ENCODE measurements at regions not wholly inside any gene's neighbourhood (a gene's known extent, or its start where the extent isn't known, plus 50 kb on each side); places are given as distances from the start of the nearest gene placed in this dataset.
"Not testable (repeated sequence)": the region's sequence is repeated elsewhere in the genome, so short reads cannot be mapped to it uniquely, and the experiment has no call there.

DNA sequence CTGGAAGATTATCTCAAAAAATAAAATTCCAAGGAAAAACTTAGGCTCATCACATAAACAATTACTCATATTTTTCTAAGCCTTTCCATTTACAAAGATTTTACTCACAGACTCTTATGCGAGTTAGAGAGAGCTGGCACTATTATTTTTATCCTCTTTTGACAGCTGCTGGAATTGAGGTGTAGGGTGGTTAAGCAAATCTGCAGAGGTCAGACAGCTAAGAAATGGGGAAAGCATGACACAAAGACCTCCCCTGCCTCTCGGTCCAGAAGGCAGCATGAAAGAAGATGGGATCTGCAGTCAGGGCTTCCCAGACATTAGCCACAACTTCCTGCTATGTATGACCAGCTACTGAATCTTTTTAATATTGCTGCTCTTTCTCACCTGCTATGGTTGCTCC, 89.9 kb upstream of the CPEB2 start:
- Histone ChIP-seq H3K9me3 (ENCODE audit: insufficient read depth, low read depth, low read length) (no peaks in the 10 kb centered on the region), H3K4me1 (ENCODE audit: insufficient read depth, low read length) (no peaks in the 10 kb centered on the region), H3K9ac (ENCODE audit: low read depth, low read length) (no peak overlapping the region), H3K4me3 (ENCODE audit: low read length) (no peak overlapping the region), H3K27me3 (ENCODE audit: insufficient read depth, low read length) (no peaks in the 10 kb centered on the region), H3K27ac (ENCODE audit: low read length) (no peak overlapping the region), H3K36me3 (ENCODE audit: insufficient read depth, low read depth, low read length) (no peaks in the 10 kb centered on the region)

DNA sequence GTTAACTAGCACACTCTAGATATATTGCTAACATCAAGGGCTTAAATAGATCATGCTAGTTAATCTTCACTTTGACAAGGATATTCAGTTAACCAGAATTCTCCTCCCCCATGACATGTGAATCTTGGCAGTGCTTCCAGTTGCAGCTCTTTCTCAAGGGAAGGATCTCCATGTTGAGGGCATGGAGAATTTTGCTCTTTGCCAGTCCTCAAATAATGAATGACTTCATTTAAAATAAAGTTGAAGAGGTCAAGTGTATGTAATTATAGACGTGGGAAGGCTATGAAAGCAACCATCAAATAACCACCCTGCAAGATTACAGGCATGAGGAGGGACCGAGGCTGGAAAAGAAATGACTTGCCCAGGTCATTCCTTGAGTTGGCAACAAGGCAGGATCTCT, 87.3 kb upstream of the CPEB2 start:
- Histone ChIP-seq H3K27me3 (ENCODE audit: insufficient read depth, low read length) (no peaks in the 10 kb centered on the region), H3K27ac (ENCODE audit: low read length) (no peak overlapping the region), H3K4me3 (ENCODE audit: low read length) (no peak overlapping the region), H3K4me1 (ENCODE audit: insufficient read depth, low read length) (no peaks in the 10 kb centered on the region), H3K9ac (ENCODE audit: low read depth, low read length) (no peak overlapping the region), H3K9me3 (ENCODE audit: insufficient read depth, low read depth, low read length) (no peaks in the 10 kb centered on the region), H3K36me3 (ENCODE audit: insufficient read depth, low read depth, low read length) (no peaks in the 10 kb centered on the region)

GRCh38 chr4:14916554-14917297, 85.6 kb upstream of the CPEB2 start:
- no peaks in the 10 kb centered on the region for H3K27me3 ChIP-seq (ENCODE audit: insufficient read depth, low read length)
- H3K27ac ChIP-seq (ENCODE audit: low read length), result no peak overlapping the region
- no peaks in the 10 kb centered on the region for H3K36me3 ChIP-seq (ENCODE audit: insufficient read depth, low read depth, low read length)
- H3K4me1 ChIP-seq (ENCODE audit: insufficient read depth, low read length), result no peaks in the 10 kb centered on the region
- H3K9me3 ChIP-seq (ENCODE audit: insufficient read depth, low read depth, low read length), result no peaks in the 10 kb centered on the region
- no peak overlapping the region for H3K4me3 ChIP-seq (ENCODE audit: low read length)
- no peak overlapping the region for H3K9ac ChIP-seq (ENCODE audit: low read depth, low read length)

DNA sequence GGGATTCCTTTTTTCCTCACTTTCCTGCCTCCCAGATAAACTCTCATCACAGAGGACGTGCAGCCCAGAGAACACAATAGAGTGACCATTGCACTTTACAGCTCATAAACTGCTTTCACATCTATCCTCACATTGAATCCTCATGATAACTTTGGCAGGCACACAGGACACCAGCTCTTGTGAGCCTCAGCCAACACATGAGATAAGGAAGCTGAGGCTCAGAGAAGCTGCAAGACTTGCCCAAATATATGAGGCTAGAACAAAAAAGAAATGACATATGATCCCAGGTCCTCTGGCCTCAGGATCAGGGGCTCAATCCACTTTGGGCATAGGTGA, 85.0 kb upstream of the CPEB2 start:
- no peak overlapping the region for H3K27ac ChIP-seq (ENCODE audit: low read length)
- no peak overlapping the region for H3K4me3 ChIP-seq (ENCODE audit: low read length)
- no peaks in the 10 kb centered on the region for H3K9me3 ChIP-seq (ENCODE audit: insufficient read depth, low read depth, low read length)
- no peaks in the 10 kb centered on the region for H3K27me3 ChIP-seq (ENCODE audit: insufficient read depth, low read length)
- H3K9ac ChIP-seq (ENCODE audit: low read depth, low read length), result no peak overlapping the region
- H3K36me3 ChIP-seq (ENCODE audit: insufficient read depth, low read depth, low read length), result no peaks in the 10 kb centered on the region
- no peaks in the 10 kb centered on the region for H3K4me1 ChIP-seq (ENCODE audit: insufficient read depth, low read length)

- Histone ChIP-seq H3K27ac (ENCODE audit: low read length) (no peak overlapping the region), H3K36me3 (ENCODE audit: insufficient read depth, low read depth, low read length) (no peaks in the 10 kb centered on the region), H3K4me1 (ENCODE audit: insufficient read depth, low read length) (no peaks in the 10 kb centered on the region), H3K4me3 (ENCODE audit: low read length) (no peak overlapping the region), H3K9me3 (ENCODE audit: insufficient read depth, low read depth, low read length) (no peaks in the 10 kb centered on the region), H3K27me3 (ENCODE audit: insufficient read depth, low read length) (no peaks in the 10 kb centered on the region), H3K9ac (ENCODE audit: low read depth, low read length) (no peak overlapping the region)
Observed at GRCh38 chr4:14918336-14918735, 83.9 kb upstream of the CPEB2 start.

GRCh38 chr4:14919785-14920184, 82.5 kb upstream of the CPEB2 start:
- no peaks in the 10 kb centered on the region for H3K9me3 ChIP-seq (ENCODE audit: insufficient read depth, low read depth, low read length)
- H3K27ac ChIP-seq (ENCODE audit: low read length), result no peak overlapping the region
- H3K27me3 ChIP-seq (ENCODE audit: insufficient read depth, low read length), result no peaks in the 10 kb centered on the region
- no peaks in the 10 kb centered on the region for H3K4me1 ChIP-seq (ENCODE audit: insufficient read depth, low read length)
- no peaks in the 10 kb centered on the region for H3K36me3 ChIP-seq (ENCODE audit: insufficient read depth, low read depth, low read length)
- no peak overlapping the region for H3K9ac ChIP-seq (ENCODE audit: low read depth, low read length)
- no peak overlapping the region for H3K4me3 ChIP-seq (ENCODE audit: low read length)

DNA sequence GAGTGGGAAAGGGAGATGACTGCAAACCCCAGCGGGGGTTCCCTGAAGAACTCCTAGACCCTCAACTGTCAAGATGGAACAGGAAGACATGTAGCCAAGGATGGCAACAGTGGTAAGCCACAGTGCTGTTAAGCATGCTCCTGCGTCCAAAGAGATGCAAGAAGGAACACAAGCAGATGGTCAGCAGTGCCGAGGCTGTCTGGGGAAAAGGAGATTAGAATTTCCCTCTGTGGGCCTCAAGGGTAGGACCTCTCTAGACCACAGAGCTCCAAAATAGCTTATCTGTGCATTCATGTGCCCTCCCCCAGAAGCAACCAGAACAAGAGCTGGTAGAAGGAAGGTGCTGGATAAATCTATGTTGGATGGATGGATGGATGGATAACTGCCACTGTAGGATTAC, 82.0 kb upstream of the CPEB2 start:
- no peaks in the 10 kb centered on the region for H3K27me3 ChIP-seq (ENCODE audit: insufficient read depth, low read length)

GRCh38 chr4:14920759-14921320, 81.4 kb upstream of the CPEB2 start:
- Histone ChIP-seq H3K9me3 (ENCODE audit: insufficient read depth, low read depth, low read length) (no peaks in the 10 kb centered on the region), H3K9ac (ENCODE audit: low read depth, low read length) (no peak overlapping the region), H3K4me3 (ENCODE audit: low read length) (no peak overlapping the region), H3K36me3 (ENCODE audit: insufficient read depth, low read depth, low read length) (no peaks in the 10 kb centered on the region), H3K27ac (ENCODE audit: low read length) (no peak overlapping the region), H3K4me1 (ENCODE audit: insufficient read depth, low read length) (no peaks in the 10 kb centered on the region), H3K27me3 (ENCODE audit: insufficient read depth, low read length) (no peaks in the 10 kb centered on the region)

More for the DNA sequence above, 82.0 kb upstream of the CPEB2 start:
- Histone ChIP-seq H3K4me1 (ENCODE audit: insufficient read depth, low read length) (no peaks in the 10 kb centered on the region), H3K9ac (ENCODE audit: low read depth, low read length) (no peak overlapping the region), H3K4me3 (ENCODE audit: low read length) (no peak overlapping the region), H3K27ac (ENCODE audit: low read length) (no peak overlapping the region), H3K9me3 (ENCODE audit: insufficient read depth, low read depth, low read length) (no peaks in the 10 kb centered on the region), H3K36me3 (ENCODE audit: insufficient read depth, low read depth, low read length) (no peaks in the 10 kb centered on the region)

GRCh38 chr4:14921781-14922180, 80.5 kb upstream of the CPEB2 start:
- not testable (repeated sequence) for H3K27ac ChIP-seq (ENCODE audit: low read length); H3K4me3 ChIP-seq (ENCODE audit: low read length); H3K4me1 ChIP-seq (ENCODE audit: insufficient read depth, low read length); H3K9ac ChIP-seq (ENCODE audit: low read depth, low read length); H3K36me3 ChIP-seq (ENCODE audit: insufficient read depth, low read depth, low read length); H3K27me3 ChIP-seq (ENCODE audit: insufficient read depth, low read length); H3K9me3 ChIP-seq (ENCODE audit: insufficient read depth, low read depth, low read length)

GRCh38 chr4:14924076-14924811, 78.0 kb upstream of the CPEB2 start:
- Histone ChIP-seq H3K36me3 (ENCODE audit: insufficient read depth, low read depth, low read length) (no peaks in the 10 kb centered on the region), H3K27ac (ENCODE audit: low read length) (no peak overlapping the region)

GRCh38 chr4:14924812-14925344, 77.4 kb upstream of the CPEB2 start:
- no peak overlapping the region for H3K9ac ChIP-seq (ENCODE audit: low read depth, low read length)
- no peak overlapping the region for H3K27ac ChIP-seq (ENCODE audit: low read length)
- no peaks in the 10 kb centered on the region for H3K9me3 ChIP-seq (ENCODE audit: insufficient read depth, low read depth, low read length)
- H3K36me3 ChIP-seq (ENCODE audit: insufficient read depth, low read depth, low read length), result no peaks in the 10 kb centered on the region
- no peaks in the 10 kb centered on the region for H3K4me1 ChIP-seq (ENCODE audit: insufficient read depth, low read length)
- H3K4me3 ChIP-seq (ENCODE audit: low read length), result no peak overlapping the region
- no peaks in the 10 kb centered on the region for H3K27me3 ChIP-seq (ENCODE audit: insufficient read depth, low read length)

More at GRCh38 chr4:14924076-14924811, 78.0 kb upstream of the CPEB2 start:
- Histone ChIP-seq H3K4me1 (ENCODE audit: insufficient read depth, low read length) (no peaks in the 10 kb centered on the region), H3K9me3 (ENCODE audit: insufficient read depth, low read depth, low read length) (no peaks in the 10 kb centered on the region), H3K27me3 (ENCODE audit: insufficient read depth, low read length) (no peaks in the 10 kb centered on the region), H3K4me3 (ENCODE audit: low read length) (no peak overlapping the region), H3K9ac (ENCODE audit: low read depth, low read length) (no peak overlapping the region)

GRCh38 chr4:14925471-14925870, 76.8 kb upstream of the CPEB2 start:
- Histone ChIP-seq H3K4me3 (ENCODE audit: low read length) (no peak overlapping the region), H3K9me3 (ENCODE audit: insufficient read depth, low read depth, low read length) (no peaks in the 10 kb centered on the region), H3K27ac (ENCODE audit: low read length) (no peak overlapping the region), H3K4me1 (ENCODE audit: insufficient read depth, low read length) (no peaks in the 10 kb centered on the region), H3K27me3 (ENCODE audit: insufficient read depth, low read length) (no peaks in the 10 kb centered on the region), H3K36me3 (ENCODE audit: insufficient read depth, low read depth, low read length) (no peaks in the 10 kb centered on the region), H3K9ac (ENCODE audit: low read depth, low read length) (no peak overlapping the region)
